ENCODE measurements at regions not wholly inside any gene's neighbourhood (a gene's known extent, or its start where the extent isn't known, plus 50 kb on each side); places are given as distances from the start of the nearest gene placed in this dataset.

DNA sequence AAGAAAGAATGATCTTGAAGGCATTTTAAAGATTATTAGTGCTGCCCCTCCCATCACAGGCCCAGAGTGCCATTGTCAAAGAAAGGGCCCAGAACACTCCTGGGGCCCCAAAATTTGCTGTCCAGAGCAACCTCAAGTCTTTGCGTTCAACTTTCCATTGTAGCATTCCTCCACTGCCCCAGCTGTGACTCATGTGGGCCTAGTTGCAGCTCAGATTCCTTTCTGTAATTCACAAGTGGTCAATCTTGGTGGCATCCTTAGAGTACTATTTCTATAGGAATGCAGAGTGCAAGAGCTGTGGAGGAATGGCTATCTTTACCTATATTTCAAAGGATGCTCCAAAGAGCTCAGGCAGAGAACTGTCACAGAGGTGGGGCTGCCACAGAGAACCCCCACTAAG, 1500.8 kb upstream of the IGFBP7 start:
- no peak for TF ChIP-seq CTCF (IDR thresholded peaks at IDR 0.05; ENCODE audit: insufficient read depth, low read length, poor library complexity, severe bottlenecking)
- no peak for DNase-seq (ENCODE audit: extremely low read depth, insufficient read length)
- Histone ChIP-seq H3K27me3 (replicated peaks; ENCODE audit: control insufficient read depth, insufficient read depth, low read length) (no peaks in the 10 kb centered on the region), H3K4me3 (replicated peaks; ENCODE audit: low read depth, low read length) (no peak overlapping the region), H3K36me3 (ENCODE audit: control insufficient read depth, insufficient read depth, low read length) (no peaks in the 10 kb centered on the region)

GRCh38 chr4:58606303-58606702, 1496.1 kb upstream of the IGFBP7 start:
- no peak for TF ChIP-seq CTCF (IDR thresholded peaks at IDR 0.05; ENCODE audit: insufficient read depth, low read length, poor library complexity, severe bottlenecking)
- Histone ChIP-seq H3K36me3 (ENCODE audit: control insufficient read depth, insufficient read depth, low read length) (no peaks in the 10 kb centered on the region), H3K4me3 (replicated peaks; ENCODE audit: low read depth, low read length) (no peak overlapping the region), H3K27me3 (replicated peaks; ENCODE audit: control insufficient read depth, insufficient read depth, low read length) (no peaks in the 10 kb centered on the region)
- DNase-seq (ENCODE audit: extremely low read depth, insufficient read length): no peak

DNA sequence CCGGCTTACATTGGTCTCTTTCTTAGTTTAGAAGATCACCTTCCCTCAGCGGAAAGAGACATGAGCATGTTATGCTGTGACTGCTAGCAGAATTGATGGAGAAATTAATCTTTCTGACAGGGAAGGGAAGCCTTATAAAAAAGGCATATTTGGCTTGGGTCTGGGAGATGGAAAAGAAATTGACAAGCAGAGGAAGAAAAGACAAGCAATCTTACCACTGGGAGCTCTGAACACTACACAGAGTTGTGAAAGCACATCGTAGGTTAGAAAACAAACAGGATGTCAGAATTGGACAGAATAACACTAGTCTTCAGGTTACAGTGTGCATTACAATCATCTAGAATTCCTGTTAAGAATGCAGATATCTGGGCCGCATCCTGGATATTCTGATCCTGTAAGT, 1493.8 kb upstream of the IGFBP7 start:
- Histone ChIP-seq H3K27me3 (replicated peaks; ENCODE audit: control insufficient read depth, insufficient read depth, low read length) (no peaks in the 10 kb centered on the region), H3K4me3 (replicated peaks; ENCODE audit: low read depth, low read length) (no peak overlapping the region), H3K36me3 (ENCODE audit: control insufficient read depth, insufficient read depth, low read length) (no peaks in the 10 kb centered on the region)
- TF ChIP-seq CTCF (IDR thresholded peaks at IDR 0.05; ENCODE audit: insufficient read depth, low read length, poor library complexity, severe bottlenecking): no peak
- no peak for DNase-seq (ENCODE audit: extremely low read depth, insufficient read length)

- Histone ChIP-seq H3K27me3 (replicated peaks; ENCODE audit: control insufficient read depth, insufficient read depth, low read length) (no peaks in the 10 kb centered on the region), H3K36me3 (ENCODE audit: control insufficient read depth, insufficient read depth, low read length) (no peaks in the 10 kb centered on the region), H3K4me3 (replicated peaks; ENCODE audit: low read depth, low read length) (no peak overlapping the region)
- no peak for DNase-seq (ENCODE audit: extremely low read depth, insufficient read length)
- TF ChIP-seq CTCF (IDR thresholded peaks at IDR 0.05; ENCODE audit: insufficient read depth, low read length, poor library complexity, severe bottlenecking): no peak
Measured at GRCh38 chr4:58602731-58603359, 1492.7 kb upstream of the IGFBP7 start.

DNA sequence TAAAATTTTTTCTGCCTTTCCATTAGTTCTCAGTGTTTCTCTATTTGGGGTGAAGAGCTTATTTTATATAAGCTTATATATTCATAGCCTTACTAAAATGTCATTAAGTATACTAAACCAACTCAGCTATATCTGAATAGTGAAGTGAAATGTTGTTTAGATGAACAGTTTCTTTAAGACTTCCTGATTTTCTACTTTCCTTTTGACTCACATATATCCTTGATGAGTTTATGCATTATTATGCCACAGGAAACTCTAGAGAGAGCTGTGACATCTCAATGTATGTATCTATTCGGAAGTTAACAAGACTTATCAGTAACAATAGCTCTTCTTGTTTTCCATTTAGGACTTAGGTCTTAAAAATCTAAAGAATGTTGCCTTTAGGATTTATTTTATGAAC, 1491.8 kb upstream of the IGFBP7 start:
- DNase-seq (ENCODE audit: extremely low read depth, insufficient read length): no peak
- no peak for TF ChIP-seq CTCF (IDR thresholded peaks at IDR 0.05; ENCODE audit: insufficient read depth, low read length, poor library complexity, severe bottlenecking)
- Histone ChIP-seq H3K4me3 (replicated peaks; ENCODE audit: low read depth, low read length) (no peak overlapping the region), H3K27me3 (replicated peaks; ENCODE audit: control insufficient read depth, insufficient read depth, low read length) (no peaks in the 10 kb centered on the region), H3K36me3 (ENCODE audit: control insufficient read depth, insufficient read depth, low read length) (no peaks in the 10 kb centered on the region)

DNA sequence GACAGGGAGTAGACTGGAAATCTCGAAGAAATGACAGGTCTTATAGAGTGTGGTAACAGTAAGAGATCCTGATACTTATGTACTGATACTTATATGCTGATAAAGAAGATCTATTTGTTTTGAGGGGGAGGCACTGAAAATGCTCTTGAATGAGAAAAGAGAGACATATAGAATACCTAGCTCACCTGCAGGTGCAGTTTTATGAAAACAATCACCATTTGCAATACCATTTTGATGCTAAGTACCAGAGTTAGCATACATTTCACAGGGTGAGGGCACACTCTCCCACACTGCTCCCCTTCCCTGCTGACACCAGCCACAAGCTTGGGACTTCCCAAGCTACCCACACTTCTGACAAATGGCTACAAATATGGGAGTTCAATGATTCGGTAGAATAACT, 1490.1 kb upstream of the IGFBP7 start:
- Histone ChIP-seq H3K4me3 (replicated peaks; ENCODE audit: low read depth, low read length) (no peak overlapping the region), H3K36me3 (ENCODE audit: control insufficient read depth, insufficient read depth, low read length) (no peaks in the 10 kb centered on the region), H3K27me3 (replicated peaks; ENCODE audit: control insufficient read depth, insufficient read depth, low read length) (no peaks in the 10 kb centered on the region)
- no peak for DNase-seq (ENCODE audit: extremely low read depth, insufficient read length)
- no peak for TF ChIP-seq CTCF (IDR thresholded peaks at IDR 0.05; ENCODE audit: insufficient read depth, low read length, poor library complexity, severe bottlenecking)

Data from GM06990 (cell line).